ENCODE measurements at regions not wholly inside any gene's neighbourhood (a gene's known extent, or its start where the extent isn't known, plus 50 kb on each side); places are given as distances from the start of the nearest gene placed in this dataset.

DNA sequence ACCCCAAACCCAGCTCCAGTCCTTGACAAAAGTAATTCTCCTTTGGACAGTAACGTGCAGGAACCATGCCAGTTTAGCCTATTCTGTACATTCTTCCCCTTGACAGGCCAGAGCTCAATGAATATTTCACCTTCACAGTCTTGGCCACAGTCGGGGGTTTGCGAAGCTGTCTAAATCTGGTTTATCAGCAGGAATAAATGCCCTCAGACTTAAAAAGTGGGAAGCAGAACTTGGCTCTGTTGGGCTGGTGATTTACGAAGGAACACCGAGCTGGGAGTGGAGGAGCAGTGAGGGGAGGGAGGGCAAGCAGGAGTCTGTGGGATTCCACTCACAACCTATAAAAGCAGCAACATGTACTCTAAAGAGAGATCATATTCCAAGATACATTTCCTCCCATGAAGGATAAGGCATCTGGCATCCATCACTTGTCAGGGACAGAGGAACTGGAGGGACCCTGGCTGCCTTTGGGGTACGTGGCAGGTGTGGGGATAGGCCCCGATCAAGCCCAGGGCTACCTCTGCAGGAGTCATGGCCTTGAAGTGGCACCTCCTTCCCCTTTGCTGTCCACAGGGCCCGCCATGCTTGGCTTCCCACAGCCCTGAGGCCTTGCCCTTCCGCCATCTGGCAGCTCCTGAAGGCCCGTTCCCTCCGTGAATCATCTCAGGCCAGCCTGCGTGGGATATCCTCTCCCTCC is 154.3 kb downstream of the ADAMTS15 start:
- TF ChIP-seq, protein P1, sequence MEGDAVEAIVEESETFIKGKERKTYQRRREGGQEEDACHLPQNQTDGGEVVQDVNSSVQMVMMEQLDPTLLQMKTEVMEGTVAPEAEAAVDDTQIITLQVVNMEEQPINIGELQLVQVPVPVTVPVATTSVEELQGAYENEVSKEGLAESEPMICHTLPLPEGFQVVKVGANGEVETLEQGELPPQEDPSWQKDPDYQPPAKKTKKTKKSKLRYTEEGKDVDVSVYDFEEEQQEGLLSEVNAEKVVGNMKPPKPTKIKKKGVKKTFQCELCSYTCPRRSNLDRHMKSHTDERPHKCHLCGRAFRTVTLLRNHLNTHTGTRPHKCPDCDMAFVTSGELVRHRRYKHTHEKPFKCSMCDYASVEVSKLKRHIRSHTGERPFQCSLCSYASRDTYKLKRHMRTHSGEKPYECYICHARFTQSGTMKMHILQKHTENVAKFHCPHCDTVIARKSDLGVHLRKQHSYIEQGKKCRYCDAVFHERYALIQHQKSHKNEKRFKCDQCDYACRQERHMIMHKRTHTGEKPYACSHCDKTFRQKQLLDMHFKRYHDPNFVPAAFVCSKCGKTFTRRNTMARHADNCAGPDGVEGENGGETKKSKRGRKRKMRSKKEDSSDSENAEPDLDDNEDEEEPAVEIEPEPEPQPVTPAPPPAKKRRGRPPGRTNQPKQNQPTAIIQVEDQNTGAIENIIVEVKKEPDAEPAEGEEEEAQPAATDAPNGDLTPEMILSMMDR (IDR thresholded peaks at IDR 0.05; ENCODE audit: insufficient read depth, low read depth, low read length): no peak
- no peak overlapping the region for H3K4me3 ChIP-seq (ENCODE audit: low read depth, low read length)
- DNase-seq (ENCODE audit: low read depth): no peak

DNA sequence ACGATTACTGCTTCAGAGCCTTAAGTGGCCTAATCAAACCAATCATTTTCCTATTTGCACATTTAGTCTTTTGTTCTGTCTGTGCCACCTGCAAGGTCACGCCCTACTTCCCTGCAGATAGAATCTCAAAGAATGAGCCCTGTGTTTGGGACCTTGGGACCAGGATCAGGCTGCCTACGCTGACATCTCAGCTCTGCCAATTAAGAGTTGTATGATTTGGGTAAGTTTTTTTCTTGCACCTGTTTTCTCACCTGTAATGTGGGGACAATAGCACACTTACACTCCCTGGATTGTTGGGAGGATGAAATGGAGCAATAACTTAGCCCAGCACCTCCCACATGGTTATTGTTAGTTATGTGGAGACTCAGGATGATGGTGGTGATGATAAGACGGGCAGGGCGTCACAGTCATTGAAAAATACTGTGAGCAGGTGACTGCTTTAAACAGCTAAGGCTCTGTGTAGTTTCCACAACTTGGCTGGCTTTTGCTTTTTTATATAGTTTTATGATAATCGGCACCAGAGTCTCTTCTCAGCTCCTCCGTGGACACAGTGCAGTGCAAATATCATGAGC is 155.0 kb downstream of the ADAMTS15 start:
- TF ChIP-seq, protein P1 (IDR thresholded peaks at IDR 0.05; ENCODE audit: insufficient read depth, low read depth, low read length): no peak
- H3K4me3 ChIP-seq (ENCODE audit: low read depth, low read length): no peak overlapping the region
- no peak for DNase-seq (ENCODE audit: low read depth)

DNA sequence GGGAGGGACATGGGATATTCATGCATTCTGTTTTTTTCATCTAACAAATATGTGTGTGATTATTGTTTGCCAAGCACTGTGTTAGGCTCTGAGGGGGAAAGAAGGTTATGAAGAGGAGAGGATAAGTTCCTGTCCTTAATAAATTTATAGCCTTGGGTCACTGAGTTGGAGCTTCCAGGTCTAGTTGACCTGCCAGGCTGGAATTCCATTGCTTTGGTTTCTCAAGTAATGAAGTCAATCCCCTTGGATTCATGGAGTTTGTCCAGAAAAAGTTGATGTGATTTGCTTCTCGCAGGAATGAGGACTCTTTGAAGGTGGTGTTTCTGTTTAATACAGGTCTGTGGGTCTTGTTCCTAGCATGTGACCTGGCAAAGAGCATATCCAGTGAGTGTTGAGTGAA is 156.2 kb downstream of the ADAMTS15 start:
- no peak overlapping the region for H3K4me3 ChIP-seq (ENCODE audit: low read depth, low read length)
- DNase-seq (ENCODE audit: low read depth): no peak
- TF ChIP-seq, protein P1 (IDR thresholded peaks at IDR 0.05; ENCODE audit: insufficient read depth, low read depth, low read length): no peak

DNA sequence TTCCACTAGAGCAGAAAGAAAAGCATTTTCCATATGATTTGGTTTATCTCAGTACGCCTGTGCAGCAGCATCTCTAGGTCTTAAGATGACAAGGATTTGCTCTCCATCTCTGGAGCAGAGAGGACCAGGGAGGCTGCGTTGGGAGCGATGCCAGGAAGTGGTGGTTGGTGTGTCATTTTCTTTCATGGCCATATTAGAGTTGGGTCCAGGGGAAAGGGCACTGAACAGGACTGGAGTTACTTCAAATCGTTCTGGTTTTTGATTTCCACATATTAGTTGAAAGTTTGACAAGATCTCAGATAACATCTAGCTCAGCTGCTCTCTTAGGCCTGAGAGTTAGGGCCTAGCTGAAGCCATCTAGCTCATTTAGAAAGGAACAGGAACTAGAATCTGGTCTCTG is 157.7 kb downstream of the ADAMTS15 start:
- no peak overlapping the region for H3K4me3 ChIP-seq (ENCODE audit: low read depth, low read length)
- TF ChIP-seq, protein P1 (IDR thresholded peaks at IDR 0.05; ENCODE audit: insufficient read depth, low read depth, low read length): no peak
- DNase-seq (ENCODE audit: low read depth): no peak

DNA sequence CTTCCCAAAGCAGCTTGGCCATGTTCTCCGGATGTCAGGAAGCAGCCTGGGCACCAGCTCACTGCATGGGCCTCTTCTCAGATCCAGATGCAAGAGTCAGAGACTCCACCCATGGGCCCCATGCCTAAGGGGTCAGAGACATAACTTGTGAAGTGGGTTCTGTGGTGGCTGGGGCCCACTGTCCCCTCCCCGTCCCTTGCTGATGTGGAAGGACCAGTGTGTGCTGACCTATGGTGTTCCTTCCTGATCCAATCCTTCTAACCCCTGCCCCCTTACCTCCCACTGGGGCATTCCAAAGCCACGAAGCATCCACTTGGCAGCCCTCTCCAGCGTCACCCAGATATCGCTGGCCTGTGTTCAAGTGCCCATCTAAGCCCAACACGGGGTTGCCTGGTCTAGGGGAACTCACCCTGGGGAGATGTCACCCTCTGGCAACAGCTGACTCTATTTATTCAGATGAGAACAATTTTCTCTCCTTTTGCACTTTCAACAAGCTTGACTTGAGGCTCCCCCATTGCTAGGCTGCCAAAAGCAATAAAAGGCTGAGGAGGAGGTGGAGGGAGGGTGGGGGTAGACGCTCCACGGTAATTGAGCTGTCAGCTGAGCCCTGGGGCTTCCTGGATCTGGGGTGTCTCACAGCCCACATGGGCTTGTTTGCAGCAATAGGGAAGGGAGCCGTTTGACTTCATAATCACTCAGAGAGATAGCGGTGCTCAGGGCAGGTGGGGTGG is 158.5 kb downstream of the ADAMTS15 start:
- no peak overlapping the region for H3K4me3 ChIP-seq (ENCODE audit: low read depth, low read length)
- DNase-seq (ENCODE audit: low read depth): peak; percentile 80

DNA sequence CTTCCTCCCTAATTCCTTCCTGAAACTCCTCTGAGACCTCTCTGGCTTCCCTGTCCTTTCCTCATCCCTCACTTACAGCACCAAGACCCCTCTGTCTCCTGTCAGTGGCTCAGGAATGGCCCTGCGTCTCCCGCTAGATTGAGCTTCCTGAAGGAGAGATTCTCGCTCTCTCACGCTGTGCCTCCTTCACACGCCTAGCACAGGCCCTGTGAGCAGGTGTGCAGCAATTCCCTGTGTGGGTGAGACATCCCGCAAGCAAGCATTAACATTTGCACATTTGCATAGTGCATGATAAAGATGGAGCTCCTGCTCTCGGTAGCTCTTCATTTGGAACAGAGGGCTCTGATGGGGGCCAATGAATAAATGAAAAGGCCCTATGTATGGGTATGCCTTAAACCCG is 159.8 kb downstream of the ADAMTS15 start:
- TF ChIP-seq, protein P1 (IDR thresholded peaks at IDR 0.05; ENCODE audit: insufficient read depth, low read depth, low read length): no peak
- H3K4me3 ChIP-seq (ENCODE audit: low read depth, low read length): no peak overlapping the region
- DNase-seq (ENCODE audit: low read depth): no peak

More for the DNA sequence above, 158.5 kb downstream of the ADAMTS15 start:
- TF ChIP-seq, protein P1 (IDR thresholded peaks at IDR 0.05; ENCODE audit: insufficient read depth, low read depth, low read length): no peak
